HL-60 (cell line): ENCODE measurements at regions not wholly inside any gene's neighbourhood (a gene's known extent, or its start where the extent isn't known, plus 50 kb on each side); places are given as distances from the start of the nearest gene placed in this dataset.

Experiments used
- DNase-seq, 2 experiments: peaks; one replicate each; pipeline ENCODE4 v3.0.0-alpha.2; 2010 to 2020; ENCODE audit warnings: low read depth in 1 of 2, low spot score in 1 of 2
- H3K27ac ChIP-seq: fragments of 250-450 bp; sonication (Bioruptor Pico); replicated peaks from 2 replicates; pipeline ENCODE4 v1.5.1; 2020; ENCODE audit warnings: mild to moderate bottlenecking, moderate library complexity
- H3K27me3 ChIP-seq: fragments of 250-450 bp; sonication (Bioruptor Pico); 2 replicates; pipeline ENCODE4 v1.5.1; 2021; ENCODE audit warnings: mild to moderate bottlenecking, moderate library complexity; ENCODE audit not compliant: insufficient read depth, poor library complexity, severe bottlenecking
- H3K4me3 ChIP-seq: replicated peaks from 2 replicates; pipeline ENCODE4 v1.5.1; 2011; ENCODE audit warnings: mild to moderate bottlenecking, control low read depth, low read length; ENCODE audit not compliant: insufficient read depth
- GABPA ChIP-seq: IDR thresholded peaks from 2 replicates; pipeline ENCODE4 v1.6.1; 2012; ENCODE audit warnings: low read depth
- POLR2AphosphoS5 ChIP-seq: IDR thresholded peaks from 2 replicates; pipeline ENCODE4 v1.6.1; 2012; ENCODE audit warnings: low read depth
- SPI1 ChIP-seq: IDR thresholded peaks from 2 replicates; pipeline ENCODE4 v1.6.1; 2012; ENCODE audit warnings: low read depth, mild to moderate bottlenecking, borderline replicate concordance
- TF ChIP-seq, protein P1 (sequence below): IDR thresholded peaks from one replicate; pipeline ENCODE4 v1.5.1; 2011; ENCODE audit warnings: low read length, control low read depth, inconsistent platforms; ENCODE audit not compliant: insufficient read depth
- TF ChIP-seq, protein P2 (sequence below): IDR thresholded peaks from 2 replicates; pipeline ENCODE4 v1.6.1; 2012; ENCODE audit warnings: low read depth; ENCODE audit not compliant: insufficient replicate concordance

DNA sequence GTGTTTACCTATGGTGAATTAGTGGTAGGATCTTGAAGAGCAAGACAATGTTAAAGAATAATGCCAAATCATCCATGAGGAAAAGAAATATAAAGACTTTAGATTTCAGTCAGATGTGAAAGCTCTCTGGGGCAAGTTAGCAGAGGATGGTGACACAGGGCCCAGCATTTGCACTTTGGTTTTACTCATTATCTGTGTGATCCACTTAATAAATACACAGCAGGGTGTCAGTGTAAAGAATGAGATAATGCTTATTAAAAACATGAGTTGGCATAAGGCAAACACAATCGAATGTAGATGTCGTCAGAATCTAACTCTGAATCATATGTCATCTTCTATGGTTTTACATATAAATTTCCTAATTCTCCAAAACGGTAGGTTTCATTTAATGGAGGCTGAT, 130.4 kb upstream of the PREP start:
- H3K27me3 ChIP-seq, result peaks cover 2% of the 10 kb centered on the region
- TF ChIP-seq, protein P1, sequence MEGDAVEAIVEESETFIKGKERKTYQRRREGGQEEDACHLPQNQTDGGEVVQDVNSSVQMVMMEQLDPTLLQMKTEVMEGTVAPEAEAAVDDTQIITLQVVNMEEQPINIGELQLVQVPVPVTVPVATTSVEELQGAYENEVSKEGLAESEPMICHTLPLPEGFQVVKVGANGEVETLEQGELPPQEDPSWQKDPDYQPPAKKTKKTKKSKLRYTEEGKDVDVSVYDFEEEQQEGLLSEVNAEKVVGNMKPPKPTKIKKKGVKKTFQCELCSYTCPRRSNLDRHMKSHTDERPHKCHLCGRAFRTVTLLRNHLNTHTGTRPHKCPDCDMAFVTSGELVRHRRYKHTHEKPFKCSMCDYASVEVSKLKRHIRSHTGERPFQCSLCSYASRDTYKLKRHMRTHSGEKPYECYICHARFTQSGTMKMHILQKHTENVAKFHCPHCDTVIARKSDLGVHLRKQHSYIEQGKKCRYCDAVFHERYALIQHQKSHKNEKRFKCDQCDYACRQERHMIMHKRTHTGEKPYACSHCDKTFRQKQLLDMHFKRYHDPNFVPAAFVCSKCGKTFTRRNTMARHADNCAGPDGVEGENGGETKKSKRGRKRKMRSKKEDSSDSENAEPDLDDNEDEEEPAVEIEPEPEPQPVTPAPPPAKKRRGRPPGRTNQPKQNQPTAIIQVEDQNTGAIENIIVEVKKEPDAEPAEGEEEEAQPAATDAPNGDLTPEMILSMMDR, result no peak
- no peak for TF ChIP-seq SPI1
- TF ChIP-seq, protein P2, sequence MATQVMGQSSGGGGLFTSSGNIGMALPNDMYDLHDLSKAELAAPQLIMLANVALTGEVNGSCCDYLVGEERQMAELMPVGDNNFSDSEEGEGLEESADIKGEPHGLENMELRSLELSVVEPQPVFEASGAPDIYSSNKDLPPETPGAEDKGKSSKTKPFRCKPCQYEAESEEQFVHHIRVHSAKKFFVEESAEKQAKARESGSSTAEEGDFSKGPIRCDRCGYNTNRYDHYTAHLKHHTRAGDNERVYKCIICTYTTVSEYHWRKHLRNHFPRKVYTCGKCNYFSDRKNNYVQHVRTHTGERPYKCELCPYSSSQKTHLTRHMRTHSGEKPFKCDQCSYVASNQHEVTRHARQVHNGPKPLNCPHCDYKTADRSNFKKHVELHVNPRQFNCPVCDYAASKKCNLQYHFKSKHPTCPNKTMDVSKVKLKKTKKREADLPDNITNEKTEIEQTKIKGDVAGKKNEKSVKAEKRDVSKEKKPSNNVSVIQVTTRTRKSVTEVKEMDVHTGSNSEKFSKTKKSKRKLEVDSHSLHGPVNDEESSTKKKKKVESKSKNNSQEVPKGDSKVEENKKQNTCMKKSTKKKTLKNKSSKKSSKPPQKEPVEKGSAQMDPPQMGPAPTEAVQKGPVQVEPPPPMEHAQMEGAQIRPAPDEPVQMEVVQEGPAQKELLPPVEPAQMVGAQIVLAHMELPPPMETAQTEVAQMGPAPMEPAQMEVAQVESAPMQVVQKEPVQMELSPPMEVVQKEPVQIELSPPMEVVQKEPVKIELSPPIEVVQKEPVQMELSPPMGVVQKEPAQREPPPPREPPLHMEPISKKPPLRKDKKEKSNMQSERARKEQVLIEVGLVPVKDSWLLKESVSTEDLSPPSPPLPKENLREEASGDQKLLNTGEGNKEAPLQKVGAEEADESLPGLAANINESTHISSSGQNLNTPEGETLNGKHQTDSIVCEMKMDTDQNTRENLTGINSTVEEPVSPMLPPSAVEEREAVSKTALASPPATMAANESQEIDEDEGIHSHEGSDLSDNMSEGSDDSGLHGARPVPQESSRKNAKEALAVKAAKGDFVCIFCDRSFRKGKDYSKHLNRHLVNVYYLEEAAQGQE, result no peak
- TF ChIP-seq GABPA, result no peak
- TF ChIP-seq POLR2AphosphoS5, result no peak
- no peak for DNase-seq
- no peak overlapping the region for H3K27ac ChIP-seq
- no peak overlapping the region for H3K4me3 ChIP-seq

DNA sequence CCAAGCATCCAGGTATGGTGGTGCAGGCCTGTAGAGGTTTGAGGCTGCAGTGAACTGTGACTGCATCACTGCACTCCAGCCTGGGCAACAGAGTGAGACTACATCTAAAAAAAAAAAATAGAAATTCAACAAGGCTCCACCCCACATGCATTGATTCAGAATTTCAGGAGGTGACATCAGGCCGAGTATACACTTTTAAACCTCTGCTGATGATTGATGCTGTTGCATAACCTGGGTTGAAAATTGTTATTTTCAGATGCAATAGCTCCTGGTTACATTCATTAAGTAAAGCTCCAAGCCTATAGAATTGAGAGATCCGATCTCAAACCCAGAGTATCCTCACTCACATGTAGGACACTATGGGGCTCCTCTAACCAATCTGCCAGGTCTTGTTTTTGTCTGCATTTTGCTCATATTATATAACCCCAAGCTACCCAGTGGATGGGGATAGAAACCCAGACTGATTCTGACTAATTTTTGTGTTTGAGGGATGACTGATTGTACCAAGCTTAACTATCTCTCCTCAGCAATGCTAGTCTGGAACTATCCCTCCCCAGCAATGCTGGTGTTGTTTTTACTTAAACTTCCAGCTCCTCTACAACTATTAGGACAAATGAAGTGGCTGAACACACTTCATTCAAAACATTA, 123.5 kb upstream of the PREP start:
- Histone ChIP-seq H3K27ac (no peak overlapping the region), H3K4me3 (no peak overlapping the region), H3K27me3 (no peaks in the 10 kb centered on the region)
- no peak for TF ChIP-seq GABPA
- TF ChIP-seq, protein P2, result no peak
- TF ChIP-seq SPI1, result no peak
- no peak for TF ChIP-seq POLR2AphosphoS5
- TF ChIP-seq, protein P1, result no peak
- no peak for DNase-seq

DNA sequence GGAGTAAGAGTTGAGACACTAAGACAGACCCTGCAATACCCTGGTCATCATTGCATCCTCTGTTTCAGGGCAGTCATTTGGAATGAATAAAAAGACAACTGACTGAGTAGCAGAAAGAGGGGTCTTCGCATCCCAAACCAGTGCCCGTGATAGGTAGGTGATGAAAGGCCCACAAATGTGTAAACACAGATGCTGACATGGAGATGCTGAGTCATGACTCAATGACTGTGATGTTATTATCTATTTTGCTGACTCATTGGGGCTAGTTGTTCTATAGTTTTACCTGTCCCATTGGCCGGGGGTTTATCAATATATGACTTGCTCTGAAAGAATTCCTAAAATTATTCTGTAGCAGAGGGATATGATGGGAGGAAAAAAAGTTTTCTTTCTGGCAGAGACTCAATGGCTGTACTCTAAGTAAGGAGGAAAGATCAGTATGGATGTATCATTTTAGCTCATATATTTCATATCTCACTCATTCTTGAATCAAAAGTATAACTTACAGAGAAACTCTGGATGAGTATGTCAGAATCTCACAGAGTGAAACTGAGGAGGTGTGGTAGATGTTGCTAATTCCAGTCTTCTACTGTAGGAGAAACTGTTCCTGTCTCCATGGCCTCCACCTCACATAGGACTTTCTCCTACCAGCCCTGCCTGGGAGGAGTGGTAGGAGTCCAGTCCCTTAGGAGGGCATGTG, 119.9 kb upstream of the PREP start:
- no peak for DNase-seq
- TF ChIP-seq GABPA (no peak), SPI1 (no peak), POLR2AphosphoS5 (no peak)
- TF ChIP-seq, protein P1, result no peak
- TF ChIP-seq, protein P2, result no peak
- Histone ChIP-seq H3K4me3 (no peak overlapping the region), H3K27ac (no peak overlapping the region), H3K27me3 (no peaks in the 10 kb centered on the region)
